HepG2 (cell line): ENCODE measurements at regions not wholly inside any gene's neighbourhood (a gene's known extent, or its start where the extent isn't known, plus 50 kb on each side); places are given as distances from the start of the nearest gene placed in this dataset.
A peak's percentile ranks its signal among the peaks of the same experiment; 100 is the strongest.

Experiments
- ATAC-seq: fragments of 200-7000 bp; cut with Tn5 transposase; 3 replicates; pipeline ENCODE4 v1.9.1; 2020; ENCODE audit warnings: mild to moderate bottlenecking, moderate library complexity
- BruUV-seq: library from RNA; stranded (reverse); fragments of 400-500 nt; replicated peaks from 2 replicates; lab custom pipeline; 2021; lab: Mats Ljungman, UMichigan
- CTCF ChIA-PET: fragments of 300-600 bp; formaldehyde crosslinking; extraction: SDS; loops from one replicate; lab custom pipeline; 2021; ENCODE audit warnings: low total read pairs, inconsistent platforms, low intra/inter-chr PET ratio; lab: Yijun Ruan, JAX
- POLR2A ChIA-PET: fragments of 350-600 bp; sonication (Branson Sonifier 250); formaldehyde crosslinking; loops from one replicate; lab custom pipeline; 2020; ENCODE audit warnings: antibody characterized with exemption, inconsistent platforms; lab: Yijun Ruan, JAX
- DNase-seq: peaks from one replicate; pipeline ENCODE4 v3.0.0-alpha.2; 2015; ENCODE audit warnings: low spot score
- FAIRE-seq: peaks from 3 replicates; lab custom pipeline; 2011; peaks lifted over from hg19 to GRCh38; lab: Jason Lieb, UNC
- H2AFZ ChIP-seq: one replicate; pipeline ENCODE4 v1.6.1; 2011; ENCODE audit warnings: low read length, inconsistent platforms
- H3K27ac ChIP-seq: fragments of 300-600 bp; 3 replicates; pipeline ENCODE4 v1.8.0; 2011; ENCODE audit warnings: mixed run types, mild to moderate bottlenecking, mixed read lengths, low read length, inconsistent platforms; ENCODE audit not compliant: insufficient read depth; ENCODE audit errors: extremely low read length
- H3K27me3 ChIP-seq, 2 experiments: fragments of 200-600 bp in 1 of 2; 2 replicates in 1 of 2; 3 replicates in 1 of 2; pipeline versions ENCODE4 v1.6.0 to v1.8.0; 2011; ENCODE audit warnings: low read length in 2 of 2, mild to moderate bottlenecking in 2 of 2, moderate library complexity in 2 of 2, inconsistent platforms in 1 of 2; ENCODE audit not compliant: insufficient read depth in 2 of 2, control insufficient read depth in 1 of 2
- H3K36me3 ChIP-seq, 2 experiments: fragments of 200-600 bp in 1 of 2; replicated peaks in 1 of 2; 2 replicates in 1 of 2; 3 replicates in 1 of 2; pipeline versions ENCODE4 v1.5.1 to v1.8.0; 2011; ENCODE audit warnings: low read length in 2 of 2, inconsistent platforms in 1 of 2; ENCODE audit not compliant: insufficient read depth in 2 of 2, control insufficient read depth in 1 of 2
- H3K4me1 ChIP-seq: 2 replicates; pipeline ENCODE4 v1.5.1; 2012; ENCODE audit warnings: low read length, inconsistent platforms; ENCODE audit not compliant: insufficient read depth
- H3K4me2 ChIP-seq: 2 replicates; pipeline ENCODE4 v1.6.0; 2011; ENCODE audit warnings: low read depth, low read length, inconsistent platforms
- H3K4me3 ChIP-seq, 3 experiments: fragments of 200-600 bp in 1 of 3; sonication (generic), shearing (Covaris generic) in 1 of 3; replicated peaks in 1 of 3; 2 replicates each; pipeline ENCODE4 v1.5.1; 2011 to 2016; ENCODE audit warnings: low read length in 3 of 3, inconsistent platforms in 2 of 3, low read depth in 2 of 3, mild to moderate bottlenecking in 2 of 3, control low read depth in 1 of 3, mixed read lengths in 1 of 3; ENCODE audit not compliant: insufficient read depth in 1 of 3
- H3K79me2 ChIP-seq: one replicate; pipeline ENCODE4 v1.6.1; 2011; ENCODE audit warnings: low read length, inconsistent platforms; ENCODE audit not compliant: insufficient read depth
- H3K9ac ChIP-seq: 2 replicates; pipeline ENCODE4 v1.6.0; 2011; ENCODE audit warnings: mild to moderate bottlenecking, low read depth, low read length, inconsistent platforms; ENCODE audit not compliant: insufficient read depth
- H3K9me3 ChIP-seq: 2 replicates; pipeline ENCODE4 v1.5.1; 2012; ENCODE audit warnings: mild to moderate bottlenecking, low read length
- H4K20me1 ChIP-seq: 2 replicates; pipeline ENCODE4 v1.6.0; 2011; ENCODE audit warnings: inconsistent platforms, mild to moderate bottlenecking, low read length, moderate library complexity; ENCODE audit not compliant: insufficient read depth
- ATF7 ChIP-seq, 2 experiments: fragments of 450-650 bp in 1 of 2; sonication (generic) in 1 of 2; formaldehyde crosslinking in 1 of 2; IDR thresholded peaks; 2 replicates each; pipeline versions ENCODE4 v1.4.0 to v1.6.1; 2016 to 2020; ENCODE audit warnings: antibody characterized with exemption in 1 of 2, mild to moderate bottlenecking in 1 of 2, missing genetic modification reagents in 1 of 2
- KLF9 ChIP-seq: IDR thresholded peaks from 2 replicates; pipeline ENCODE4 v1.6.1; 2016; ENCODE audit warnings: low read depth
- RFXANK ChIP-seq: IDR thresholded peaks from 2 replicates; pipeline ENCODE4 v1.6.1; 2016
- ZNF703 ChIP-seq: sonication (generic); formaldehyde crosslinking; IDR thresholded peaks from 2 replicates; pipeline ENCODE4 v1.5.1; 2020; ENCODE audit warnings: missing genetic modification reagents, mild to moderate bottlenecking, moderate library complexity, borderline replicate concordance
- WGBS: methylation state at CpG from one replicate; pipeline ENCODE4 v1.1.6; 2017; ENCODE audit warnings: low lambda C conversion rate; 5-methylcytosine and 5-hydroxymethylcytosine counted together
- in situ Hi-C: cut with HindIII; loops from 2 replicates; pipeline ENCODE4 v1.10.0; 2017; ENCODE audit warnings: low pct_unique_long_range_greater_than_20kb; ENCODE audit not compliant: extremely low pct_ligation_motif_present
- intact Hi-C: fragments of 100-400 bp; cut with micrococcal nuclease; formaldehyde crosslinking; loops from one replicate; pipeline ENCODE4 v1.10.0; 2022; ENCODE audit not compliant: unreplicated experiment

DNA sequence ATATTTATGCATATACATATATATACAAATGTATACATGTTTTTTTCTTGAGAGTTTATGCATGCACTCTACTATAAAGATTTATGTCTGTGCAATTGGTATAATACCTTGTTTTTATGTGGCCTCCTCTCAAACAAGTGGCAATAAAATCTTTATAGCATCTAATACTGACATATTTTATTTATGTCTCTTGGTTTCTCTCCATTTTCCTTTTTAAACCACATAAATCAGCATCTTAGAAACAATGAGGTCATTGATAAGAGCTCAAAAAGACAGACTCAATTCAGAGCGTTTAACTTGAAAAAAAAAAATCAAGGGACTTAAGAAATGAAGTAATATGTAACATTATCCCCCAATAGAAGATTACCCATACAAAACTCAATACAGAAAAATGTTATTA lies 1442.2 kb upstream of the ALCAM start:
- Histone ChIP-seq H3K36me3 (no peaks in the 10 kb centered on the region), H3K9ac (no peak overlapping the region), H3K4me2 (no peak overlapping the region), H3K79me2 (no peaks in the 10 kb centered on the region), H3K27me3 (no peaks in the 10 kb centered on the region; a peak in 1 of 5 replicates), H3K27ac (no peak overlapping the region), H3K4me1 (no peaks in the 10 kb centered on the region), H2AFZ (no peak overlapping the region), H4K20me1 (no peaks in the 10 kb centered on the region), H3K9me3 (no peaks in the 10 kb centered on the region), H3K4me3 (no peak overlapping the region)
- in situ Hi-C loops (no loop called here), intact Hi-C loops (loop anchor here (2.0 kb wide), 1 partner anchor 16 kb away; no protein-coding TSS in a partner anchor)
- ChIA-PET POLR2A (no interaction called here), CTCF (no interaction called here)
- TF ChIP-seq ATF7 (IDR thresholded peaks at IDR 0.05): 0 out of 2 replicates have a peak, but pooled peaks have one; percentile 9
- no peak for TF ChIP-seq ATF7 (CRISPR knock-in tag; IDR thresholded peaks at IDR 0.05)
- TF ChIP-seq RFXANK (CRISPR knock-in tag): no peak
- WGBS: 46% methylated on average over 1 of the region's 1 CpG
- no peak for DNase-seq
- BruUV-seq: no TSS peak
- no peak for FAIRE-seq
- ATAC-seq: no peak

DNA sequence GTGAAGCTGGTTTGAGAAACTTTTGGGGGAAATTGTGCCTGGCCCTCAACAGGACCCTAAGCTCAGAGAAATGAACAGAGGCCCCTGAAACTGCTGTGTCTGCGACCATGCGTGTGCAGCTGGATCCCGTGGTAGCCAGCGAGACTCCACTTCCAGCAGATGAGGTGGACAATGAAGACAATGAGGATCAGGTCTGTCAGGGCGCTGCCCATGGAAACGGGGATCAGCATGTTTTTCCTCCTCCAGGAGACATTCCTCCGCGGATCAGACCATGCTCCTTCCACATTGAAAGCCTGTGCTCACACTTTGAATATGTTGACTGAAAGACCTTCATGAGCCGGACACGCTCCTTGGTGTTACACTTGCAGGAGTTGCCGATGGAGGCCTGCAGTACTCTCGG lies 1439.8 kb upstream of the ALCAM start:
- Histone ChIP-seq H3K9ac (no peak overlapping the region), H3K36me3 (no peaks in the 10 kb centered on the region), H3K27me3 (no peaks in the 10 kb centered on the region; a peak in 1 of 5 replicates), H2AFZ (no peak overlapping the region), H3K4me3 (no peak overlapping the region), H3K4me2 (no peak overlapping the region), H3K4me1 (no peaks in the 10 kb centered on the region), H3K79me2 (no peaks in the 10 kb centered on the region), H4K20me1 (no peaks in the 10 kb centered on the region), H3K27ac (no peak overlapping the region), H3K9me3 (no peaks in the 10 kb centered on the region)
- ChIA-PET POLR2A (no interaction called here), CTCF (no interaction called here)
- DNase-seq (no peak), ATAC-seq (no peak), FAIRE-seq (no peak)
- 53% methylated on average over 12 of the region's 12 CpGs for WGBS
- no TSS peak for BruUV-seq
- in situ Hi-C loops: no loop called here
- TF ChIP-seq KLF9 (no peak), ZNF703 (CRISPR knock-in tag) (no peak)
- intact Hi-C loops: no loop called here
